C4-2B (cell line): ENCODE measurements at regions not wholly inside any gene's neighbourhood (a gene's known extent, or its start where the extent isn't known, plus 50 kb on each side); places are given as distances from the start of the nearest gene placed in this dataset.

Source experiments
- CTCF ChIP-seq: fragments of 450-650 bp; conservative IDR thresholded peaks from 2 replicates; pipeline ENCODE4 v1.5.1; 2017; ENCODE audit warnings: mild to moderate bottlenecking
- ZFX ChIP-seq: fragments of 450-650 bp; IDR thresholded peaks from 2 replicates; pipeline ENCODE4 v1.6.1; 2017

GRCh38 chr11:92386577-92386976 lies 162.0 kb downstream of the FAT3 start:
- TF ChIP-seq CTCF (no peak), ZFX (no peak)
